ENCODE measurements at regions not wholly inside any gene's neighbourhood (a gene's known extent, or its start where the extent isn't known, plus 50 kb on each side); places are given as distances from the start of the nearest gene placed in this dataset.

DNA sequence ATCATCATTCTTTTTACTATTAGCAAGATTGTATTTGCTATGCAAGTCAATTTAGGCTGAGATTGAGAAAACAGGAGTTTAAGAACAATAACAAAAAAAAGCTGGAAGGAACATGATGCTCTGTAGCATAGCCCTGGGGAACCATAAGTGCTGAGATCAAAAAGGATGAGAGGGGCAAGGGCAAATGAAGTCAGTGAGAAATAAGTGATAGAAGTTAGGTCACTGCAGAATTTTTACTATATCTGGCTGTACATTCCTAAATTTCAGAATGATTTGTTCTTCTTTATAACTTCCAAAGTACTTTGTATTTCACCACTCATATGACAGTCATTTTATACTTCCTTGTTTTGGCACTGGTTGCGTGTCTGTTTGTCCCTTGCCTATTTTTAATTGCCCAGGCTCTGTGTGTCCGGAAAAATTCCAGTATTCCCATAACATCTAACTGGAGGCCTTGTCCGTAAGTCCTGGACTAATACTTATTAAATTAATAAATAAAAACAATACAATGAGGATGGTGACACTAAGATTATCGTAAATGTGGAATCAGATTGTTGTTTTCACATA lies 444.7 kb downstream of the TENT5A start:
- Histone ChIP-seq H3K9me3 (ENCODE audit: control insufficient read depth, insufficient read depth, low read length) (no peaks in the 10 kb centered on the region), H3F3A (ENCODE audit: control insufficient read depth, insufficient read depth) (no peaks in the 10 kb centered on the region), H3K9me2 (replicated peaks; ENCODE audit: control insufficient read depth, low read length) (no peaks in the 10 kb centered on the region), H4K20me1 (ENCODE audit: control insufficient read depth, insufficient read depth, low read depth, low read length) (no peaks in the 10 kb centered on the region), H3K36me3 (ENCODE audit: control insufficient read depth, low read length) (no peaks in the 10 kb centered on the region), H3K27ac (ENCODE audit: low read depth, low read length) (no peak overlapping the region), H3K4me3 (ENCODE audit: low read length) (no peak overlapping the region), H3K4me1 (ENCODE audit: control insufficient read depth, low read length) (no peaks in the 10 kb centered on the region), H3K27me3 (ENCODE audit: control insufficient read depth, low read length) (no peaks in the 10 kb centered on the region), H3K4me2 (ENCODE audit: low read length) (no peak overlapping the region), H3K79me2 (ENCODE audit: control insufficient read depth, low read length) (no peaks in the 10 kb centered on the region)
- TF ChIP-seq CTCF (IDR thresholded peaks at IDR 0.05; ENCODE audit: low read depth, low read length, poor library complexity, severe bottlenecking) (no peak), EZH2phosphoT487 (IDR thresholded peaks at IDR 0.05; ENCODE audit: borderline replicate concordance, low read length) (no peak)

GRCh38 chr6:81304466-81304865 lies 448.0 kb downstream of the TENT5A start:
- no peak for TF ChIP-seq CTCF (IDR thresholded peaks at IDR 0.05; ENCODE audit: low read depth, low read length, poor library complexity, severe bottlenecking)
- Histone ChIP-seq H3K27ac (ENCODE audit: low read depth, low read length) (no peak overlapping the region), H3K4me1 (ENCODE audit: control insufficient read depth, low read length) (no peaks in the 10 kb centered on the region), H3K4me2 (ENCODE audit: low read length) (no peak overlapping the region), H3K9me3 (ENCODE audit: control insufficient read depth, insufficient read depth, low read length) (no peaks in the 10 kb centered on the region), H3K9me2 (replicated peaks; ENCODE audit: control insufficient read depth, low read length) (no peaks in the 10 kb centered on the region), H3K79me2 (ENCODE audit: control insufficient read depth, low read length) (no peaks in the 10 kb centered on the region), H3K27me3 (ENCODE audit: control insufficient read depth, low read length) (no peaks in the 10 kb centered on the region), H3K36me3 (ENCODE audit: control insufficient read depth, low read length) (no peaks in the 10 kb centered on the region), H4K20me1 (ENCODE audit: control insufficient read depth, insufficient read depth, low read depth, low read length) (no peaks in the 10 kb centered on the region), H3K4me3 (ENCODE audit: low read length) (no peak overlapping the region), H3F3A (ENCODE audit: control insufficient read depth, insufficient read depth) (no peaks in the 10 kb centered on the region)

DNA sequence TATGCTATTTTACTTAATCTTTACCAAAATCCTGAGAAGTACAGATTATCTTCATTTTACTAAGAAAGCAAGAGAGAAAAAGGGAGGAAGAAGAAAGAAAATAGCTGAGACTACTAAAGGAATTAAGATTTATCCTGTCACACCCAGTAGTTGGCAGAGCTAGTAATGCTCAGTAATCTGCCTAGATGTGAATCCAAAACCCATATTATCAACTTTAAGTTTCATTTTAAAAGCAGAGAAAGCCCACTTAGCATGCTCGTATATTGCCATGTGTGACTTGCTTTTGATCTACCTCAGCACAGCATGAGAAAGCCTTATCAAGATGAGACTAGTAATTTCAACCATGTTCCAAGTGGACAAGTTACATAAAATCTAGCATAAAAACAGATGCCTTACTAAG lies 451.5 kb downstream of the TENT5A start:
- H3F3A ChIP-seq (ENCODE audit: control insufficient read depth, insufficient read depth): no peaks in the 10 kb centered on the region
- no peak overlapping the region for H3K4me2 ChIP-seq (ENCODE audit: low read length)
- no peaks in the 10 kb centered on the region for H3K36me3 ChIP-seq (ENCODE audit: control insufficient read depth, low read length)
- no peaks in the 10 kb centered on the region for H3K4me1 ChIP-seq (ENCODE audit: control insufficient read depth, low read length)
- H4K20me1 ChIP-seq (ENCODE audit: control insufficient read depth, insufficient read depth, low read depth, low read length): no peaks in the 10 kb centered on the region
- TF ChIP-seq EZH2phosphoT487 (IDR thresholded peaks at IDR 0.05; ENCODE audit: borderline replicate concordance, low read length): no peak
- TF ChIP-seq CTCF (IDR thresholded peaks at IDR 0.05; ENCODE audit: low read depth, low read length, poor library complexity, severe bottlenecking): no peak
- no peaks in the 10 kb centered on the region for H3K9me3 ChIP-seq (ENCODE audit: control insufficient read depth, insufficient read depth, low read length)
- no peaks in the 10 kb centered on the region for H3K9me2 ChIP-seq (replicated peaks; ENCODE audit: control insufficient read depth, low read length)
- no peak overlapping the region for H3K4me3 ChIP-seq (ENCODE audit: low read length)
- H3K27ac ChIP-seq (ENCODE audit: low read depth, low read length): no peak overlapping the region
- no peaks in the 10 kb centered on the region for H3K79me2 ChIP-seq (ENCODE audit: control insufficient read depth, low read length)
- H3K27me3 ChIP-seq (ENCODE audit: control insufficient read depth, low read length): no peaks in the 10 kb centered on the region

Measured in DOHH2 (cell line).